Ishikawa (cell line): ENCODE measurements at regions not wholly inside any gene's neighbourhood (a gene's known extent, or its start where the extent isn't known, plus 50 kb on each side); places are given as distances from the start of the nearest gene placed in this dataset.

Experiments
- CEBPB ChIP-seq: IDR thresholded peaks from 2 replicates; pipeline ENCODE4 v1.6.1; 2012
- TCF12 ChIP-seq: IDR thresholded peaks from 2 replicates; pipeline ENCODE4 v1.6.1; 2012; ENCODE audit warnings: low read depth
- YY1 ChIP-seq: IDR thresholded peaks from 2 replicates; pipeline ENCODE4 v1.6.1; 2012; ENCODE audit warnings: low read depth

DNA sequence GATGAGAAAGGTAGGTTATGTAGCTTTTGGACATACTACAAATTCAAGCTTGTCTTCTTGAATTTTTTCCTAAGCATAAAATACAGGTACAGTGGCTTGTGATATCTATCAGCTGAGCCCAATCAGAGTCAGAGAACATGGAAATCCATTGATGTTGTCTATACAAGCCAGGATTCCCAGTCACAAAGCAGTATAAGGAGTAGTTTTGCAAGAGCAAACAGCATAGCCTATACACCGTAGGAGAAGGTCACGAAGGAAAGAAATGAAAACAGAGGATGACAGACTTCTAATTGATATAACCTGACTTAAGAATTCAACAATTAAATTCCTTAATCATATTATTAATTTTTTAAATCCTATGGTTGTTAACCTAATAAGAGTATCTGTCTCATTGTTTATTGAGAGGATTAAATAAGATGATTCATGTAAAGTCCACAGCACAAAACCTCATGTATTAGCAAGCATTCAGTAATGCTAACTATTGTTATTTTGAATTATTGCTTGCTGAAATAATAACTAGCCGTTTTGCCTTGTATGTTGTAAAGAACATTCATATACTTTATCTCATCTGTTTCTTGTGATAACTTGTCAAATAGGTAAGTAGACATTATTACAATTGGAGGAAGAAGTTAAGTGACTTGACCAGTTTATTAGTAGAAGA, 276.6 kb upstream of the ZPLD1 start:
- TF ChIP-seq YY1 (no peak), TCF12 (no peak), CEBPB (no peak)
